ENCODE measurements at regions not wholly inside any gene's neighbourhood (a gene's known extent, or its start where the extent isn't known, plus 50 kb on each side); places are given as distances from the start of the nearest gene placed in this dataset.
"Not testable (repeated sequence)": the region's sequence is repeated elsewhere in the genome, so short reads cannot be mapped to it uniquely, and the experiment has no call there.

- H3K27ac Mint-ChIP-seq, result no peak overlapping the region
- H3K9me3 Mint-ChIP-seq, result no peaks in the 10 kb centered on the region
- H3K36me3 Mint-ChIP-seq (ENCODE audit: low read depth), result no peaks in the 10 kb centered on the region
- no peaks in the 10 kb centered on the region for H3K4me1 Mint-ChIP-seq
- H3K27me3 Mint-ChIP-seq (ENCODE audit: low read depth, poor library complexity), result no peaks in the 10 kb centered on the region
- TF ChIP-seq, protein P1, sequence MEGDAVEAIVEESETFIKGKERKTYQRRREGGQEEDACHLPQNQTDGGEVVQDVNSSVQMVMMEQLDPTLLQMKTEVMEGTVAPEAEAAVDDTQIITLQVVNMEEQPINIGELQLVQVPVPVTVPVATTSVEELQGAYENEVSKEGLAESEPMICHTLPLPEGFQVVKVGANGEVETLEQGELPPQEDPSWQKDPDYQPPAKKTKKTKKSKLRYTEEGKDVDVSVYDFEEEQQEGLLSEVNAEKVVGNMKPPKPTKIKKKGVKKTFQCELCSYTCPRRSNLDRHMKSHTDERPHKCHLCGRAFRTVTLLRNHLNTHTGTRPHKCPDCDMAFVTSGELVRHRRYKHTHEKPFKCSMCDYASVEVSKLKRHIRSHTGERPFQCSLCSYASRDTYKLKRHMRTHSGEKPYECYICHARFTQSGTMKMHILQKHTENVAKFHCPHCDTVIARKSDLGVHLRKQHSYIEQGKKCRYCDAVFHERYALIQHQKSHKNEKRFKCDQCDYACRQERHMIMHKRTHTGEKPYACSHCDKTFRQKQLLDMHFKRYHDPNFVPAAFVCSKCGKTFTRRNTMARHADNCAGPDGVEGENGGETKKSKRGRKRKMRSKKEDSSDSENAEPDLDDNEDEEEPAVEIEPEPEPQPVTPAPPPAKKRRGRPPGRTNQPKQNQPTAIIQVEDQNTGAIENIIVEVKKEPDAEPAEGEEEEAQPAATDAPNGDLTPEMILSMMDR (IDR thresholded peaks at IDR 0.05), result no peak
- no peak overlapping the region for H3K4me3 Mint-ChIP-seq
- DNase-seq, result no peak
These were observed 157.1 kb downstream of the CRPPA start for GRCh38 chr7:16264036-16264819.

- not testable (repeated sequence) for H3K27ac Mint-ChIP-seq; H3K36me3 Mint-ChIP-seq (ENCODE audit: low read depth); H3K4me1 Mint-ChIP-seq; H3K27me3 Mint-ChIP-seq (ENCODE audit: low read depth, poor library complexity); DNase-seq; H3K9me3 Mint-ChIP-seq; H3K4me3 Mint-ChIP-seq
These were observed 158.0 kb downstream of the CRPPA start for GRCh38 chr7:16263377-16263776.

DNA sequence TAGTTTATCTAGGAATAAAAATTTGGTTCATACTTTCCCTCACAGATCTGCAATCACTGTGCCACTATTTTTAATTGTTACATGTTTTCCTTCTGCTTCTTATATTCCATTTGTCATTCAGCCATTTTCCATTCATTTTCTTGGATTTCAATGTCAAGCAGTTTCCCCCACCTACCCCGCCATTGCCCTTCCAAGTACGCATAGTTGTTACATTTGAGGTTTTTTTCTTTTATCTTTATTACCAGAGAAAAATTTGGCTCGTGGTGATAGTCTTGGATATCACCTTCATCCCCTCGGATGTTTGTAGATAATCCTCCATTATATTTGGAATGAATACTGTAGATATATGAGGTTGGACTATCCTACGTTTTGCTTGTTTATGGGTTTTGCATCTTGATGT is 159.7 kb downstream of the CRPPA start:
- Mint-ChIP-seq H3K27ac (no peak overlapping the region), H3K27me3 (ENCODE audit: low read depth, poor library complexity) (no peaks in the 10 kb centered on the region), H3K36me3 (ENCODE audit: low read depth) (no peaks in the 10 kb centered on the region), H3K9me3 (no peaks in the 10 kb centered on the region), H3K4me1 (no peaks in the 10 kb centered on the region), H3K4me3 (no peak overlapping the region)
- TF ChIP-seq, protein P1 (IDR thresholded peaks at IDR 0.05), result no peak
- DNase-seq, result no peak

- Mint-ChIP-seq H3K36me3 (ENCODE audit: low read depth) (no peaks in the 10 kb centered on the region), H3K9me3 (peaks cover 2% of the 10 kb centered on the region), H3K27me3 (ENCODE audit: low read depth, poor library complexity) (no peaks in the 10 kb centered on the region), H3K27ac (no peak overlapping the region), H3K4me1 (no peaks in the 10 kb centered on the region), H3K4me3 (no peak overlapping the region)
- TF ChIP-seq, protein P1 (IDR thresholded peaks at IDR 0.05), result no peak
- DNase-seq, result no peak
These were observed 160.2 kb downstream of the CRPPA start for GRCh38 chr7:16261100-16261499.

- Mint-ChIP-seq H3K36me3 (ENCODE audit: low read depth) (peaks cover 7% of the 10 kb centered on the region), H3K9me3 (peaks cover 10% of the 10 kb centered on the region), H3K4me1 (no peaks in the 10 kb centered on the region), H3K4me3 (no peak overlapping the region), H3K27ac (no peak overlapping the region), H3K27me3 (ENCODE audit: low read depth, poor library complexity) (no peaks in the 10 kb centered on the region)
- DNase-seq, result no peak
- TF ChIP-seq, protein P1 (IDR thresholded peaks at IDR 0.05), result no peak
These were observed 161.1 kb downstream of the CRPPA start for GRCh38 chr7:16260236-16260728.

GRCh38 chr7:16256419-16256818 is 164.9 kb downstream of the CRPPA start:
- peaks cover 16% of the 10 kb centered on the region for H3K36me3 Mint-ChIP-seq (ENCODE audit: low read depth)
- not testable (repeated sequence) for H3K27me3 Mint-ChIP-seq (ENCODE audit: low read depth, poor library complexity); H3K4me3 Mint-ChIP-seq; DNase-seq; H3K27ac Mint-ChIP-seq; H3K4me1 Mint-ChIP-seq
- H3K9me3 Mint-ChIP-seq, result peaks cover 23% of the 10 kb centered on the region

DNA sequence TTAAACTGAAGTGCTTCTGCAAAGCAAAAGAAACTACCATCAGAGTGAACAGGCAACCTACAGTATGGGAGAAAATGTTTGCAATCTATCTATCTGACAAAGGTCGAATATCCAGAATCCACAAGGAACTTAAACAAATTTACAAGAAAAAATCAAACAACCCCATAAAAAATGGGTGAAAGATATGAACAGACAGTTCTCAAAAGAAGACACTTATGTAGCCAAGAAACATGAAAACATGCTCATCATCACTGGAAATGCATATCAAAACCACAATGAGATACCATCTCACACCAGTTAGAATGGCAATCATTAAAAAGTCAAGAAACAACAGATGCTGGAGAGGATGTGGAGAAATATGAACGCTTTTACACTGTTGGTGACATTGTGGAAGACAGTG is 165.4 kb downstream of the CRPPA start:
- not testable (repeated sequence) for H3K27me3 Mint-ChIP-seq (ENCODE audit: low read depth, poor library complexity); DNase-seq; H3K27ac Mint-ChIP-seq; H3K4me3 Mint-ChIP-seq; H3K4me1 Mint-ChIP-seq
- Mint-ChIP-seq H3K36me3 (ENCODE audit: low read depth) (peaks cover 16% of the 10 kb centered on the region), H3K9me3 (peaks cover 23% of the 10 kb centered on the region)

DNA sequence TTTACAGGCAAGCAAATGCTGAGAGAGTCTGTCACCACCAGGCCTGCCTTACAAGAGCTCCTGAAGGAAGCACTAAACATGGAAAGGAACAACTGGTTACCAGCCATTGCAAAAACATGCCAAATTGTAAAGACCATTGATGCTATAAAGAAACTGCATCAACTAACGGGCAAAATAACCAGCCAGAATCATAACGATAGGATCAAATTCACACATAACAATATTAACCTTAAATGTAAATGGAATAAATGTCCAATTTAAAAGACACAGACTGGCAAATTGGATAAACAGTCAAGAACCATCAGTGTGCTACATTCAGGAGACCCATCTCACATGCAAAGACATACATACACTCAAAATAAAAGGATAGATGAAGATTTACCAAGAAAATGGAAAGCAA is 170.7 kb downstream of the CRPPA start:
- peaks cover 13% of the 10 kb centered on the region for H3K36me3 Mint-ChIP-seq (ENCODE audit: low read depth)
- not testable (repeated sequence) for H3K4me3 Mint-ChIP-seq; H3K27ac Mint-ChIP-seq; H3K27me3 Mint-ChIP-seq (ENCODE audit: low read depth, poor library complexity); H3K4me1 Mint-ChIP-seq; DNase-seq
- H3K9me3 Mint-ChIP-seq, result peaks cover 16% of the 10 kb centered on the region

DNA sequence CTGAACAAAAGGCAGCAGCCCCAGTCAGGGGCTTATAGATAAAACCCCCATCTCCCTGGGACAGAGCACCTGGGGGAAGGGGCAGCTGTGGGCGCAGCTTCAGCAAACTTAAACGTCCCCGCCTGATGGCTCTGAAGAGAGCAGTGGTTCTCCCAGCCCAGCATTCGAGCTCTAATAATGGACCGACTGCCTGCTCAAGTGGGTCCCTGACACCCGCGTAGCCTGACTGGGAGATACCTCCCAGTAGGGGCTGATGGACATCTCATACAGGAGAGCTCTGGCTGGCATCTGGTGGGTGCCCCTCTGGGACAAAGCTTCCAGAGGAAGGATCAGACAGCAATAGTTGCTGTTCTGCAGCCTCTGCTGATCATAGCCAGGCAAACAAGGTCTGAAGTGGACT is 172.1 kb downstream of the CRPPA start:
- H3K27me3 Mint-ChIP-seq (ENCODE audit: low read depth, poor library complexity); H3K4me3 Mint-ChIP-seq; H3K27ac Mint-ChIP-seq; H3K36me3 Mint-ChIP-seq (ENCODE audit: low read depth); H3K4me1 Mint-ChIP-seq; DNase-seq; H3K9me3 Mint-ChIP-seq: not testable (repeated sequence)

DNA sequence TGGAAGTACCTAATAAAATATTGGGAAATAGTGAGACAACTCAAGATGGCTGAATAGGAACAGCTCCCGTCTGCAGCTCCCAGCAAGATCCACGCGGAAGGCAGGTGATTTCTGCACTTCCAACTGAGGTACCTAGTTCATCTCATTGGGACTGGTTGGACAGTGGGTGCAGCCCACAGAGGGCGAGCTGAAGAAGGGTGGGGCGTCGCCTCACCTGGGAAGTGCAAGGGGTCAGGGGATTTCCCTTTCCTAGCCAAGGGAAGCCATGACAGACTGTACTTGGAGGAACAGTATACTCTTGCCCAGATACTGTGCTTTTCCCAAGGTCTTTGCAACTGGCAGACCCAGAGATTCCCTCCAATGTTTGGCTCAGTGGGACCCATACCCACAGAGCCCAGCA is 172.8 kb downstream of the CRPPA start:
- not testable (repeated sequence) for H3K9me3 Mint-ChIP-seq; H3K4me1 Mint-ChIP-seq; H3K36me3 Mint-ChIP-seq (ENCODE audit: low read depth); H3K27ac Mint-ChIP-seq; DNase-seq; H3K27me3 Mint-ChIP-seq (ENCODE audit: low read depth, poor library complexity); H3K4me3 Mint-ChIP-seq
